GM18511 (cell line): ENCODE measurements at regions not wholly inside any gene's neighbourhood (a gene's known extent, or its start where the extent isn't known, plus 50 kb on each side); places are given as distances from the start of the nearest gene placed in this dataset.

Experiments used
- ATAC-seq: cut with Tn5 transposase; IDR thresholded peaks from one replicate; pipeline ENCODE4 v1.9.1; 2021; ENCODE audit warnings: mild to moderate bottlenecking, moderate library complexity; ENCODE audit not compliant: unreplicated experiment

GRCh38 chr17:72511874-72512273, 391.1 kb downstream of the SOX9 start:
- no peak for ATAC-seq

GRCh38 chr17:72512649-72513556, 392.1 kb downstream of the SOX9 start:
- ATAC-seq: no peak

GRCh38 chr17:72514321-72514861, 393.6 kb downstream of the SOX9 start:
- ATAC-seq: no peak

GRCh38 chr17:72514891-72515290, 394.1 kb downstream of the SOX9 start:
- ATAC-seq: no peak

- ATAC-seq: no peak
These were observed 394.7 kb downstream of the SOX9 start for GRCh38 chr17:72515291-72516065.

GRCh38 chr17:72516772-72517399, 396.1 kb downstream of the SOX9 start:
- no peak for ATAC-seq

GRCh38 chr17:72517413-72518158, 396.8 kb downstream of the SOX9 start:
- no peak for ATAC-seq

GRCh38 chr17:72518159-72518732, 397.4 kb downstream of the SOX9 start:
- ATAC-seq: no peak

- ATAC-seq: no peak
These were observed 398.2 kb downstream of the SOX9 start for GRCh38 chr17:72518753-72519597.

GRCh38 chr17:72519598-72519936, 398.7 kb downstream of the SOX9 start:
- ATAC-seq: no peak

GRCh38 chr17:72520665-72521303, 400.0 kb downstream of the SOX9 start:
- ATAC-seq: peak; percentile 73

GRCh38 chr17:72523491-72523890, 402.7 kb downstream of the SOX9 start:
- no peak for ATAC-seq

GRCh38 chr17:72525225-72526015, 404.6 kb downstream of the SOX9 start:
- ATAC-seq: no peak

- no peak for ATAC-seq
These were observed 405.9 kb downstream of the SOX9 start for GRCh38 chr17:72526769-72527168.

GRCh38 chr17:72527789-72528188, 407.0 kb downstream of the SOX9 start:
- ATAC-seq: no peak

- no peak for ATAC-seq
These were observed 407.9 kb downstream of the SOX9 start for GRCh38 chr17:72528683-72529082.

- ATAC-seq: no peak
These were observed 408.6 kb downstream of the SOX9 start for GRCh38 chr17:72529386-72529785.

- no peak for ATAC-seq
These were observed 409.6 kb downstream of the SOX9 start for GRCh38 chr17:72530454-72530853.
